B cell (primary cell): ENCODE measurements at regions not wholly inside any gene's neighbourhood (a gene's known extent, or its start where the extent isn't known, plus 50 kb on each side); places are given as distances from the start of the nearest gene placed in this dataset.

Experiments used
- EZH2 ChIP-seq: IDR thresholded peaks from 2 replicates; pipeline ENCODE4 v1.6.1; 2012; ENCODE audit warnings: borderline replicate concordance, low read depth, mild to moderate bottlenecking, moderate library complexity, low read length; ENCODE audit not compliant: insufficient read depth, poor library complexity, severe bottlenecking
- TF ChIP-seq, protein P1 (sequence below): fragments of 200-600 bp; IDR thresholded peaks from one replicate; pipeline ENCODE4 v1.8.0; 2022; ENCODE audit warnings: antibody characterized with exemption, mild to moderate bottlenecking

DNA sequence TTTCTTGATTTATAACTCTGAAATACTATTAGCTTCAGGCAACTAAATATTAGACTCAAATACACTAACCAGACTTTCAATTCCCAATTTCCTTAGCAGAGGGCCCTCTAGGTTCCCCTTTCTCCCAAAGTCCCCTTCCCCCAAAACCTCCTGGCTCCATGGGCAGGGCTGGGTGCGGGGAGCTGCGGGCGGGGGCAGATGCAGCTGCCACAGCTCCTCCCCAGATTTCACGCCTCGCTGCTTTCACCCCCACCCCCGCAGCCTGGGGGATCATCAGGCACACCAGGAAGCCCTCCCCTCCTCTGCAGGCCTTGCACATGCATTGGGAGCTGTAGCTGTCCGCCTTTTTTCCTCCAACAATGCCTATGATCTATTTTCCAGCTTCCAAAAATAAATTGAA is 82.8 kb upstream of the SPATA31C2 start:
- TF ChIP-seq, protein P1, sequence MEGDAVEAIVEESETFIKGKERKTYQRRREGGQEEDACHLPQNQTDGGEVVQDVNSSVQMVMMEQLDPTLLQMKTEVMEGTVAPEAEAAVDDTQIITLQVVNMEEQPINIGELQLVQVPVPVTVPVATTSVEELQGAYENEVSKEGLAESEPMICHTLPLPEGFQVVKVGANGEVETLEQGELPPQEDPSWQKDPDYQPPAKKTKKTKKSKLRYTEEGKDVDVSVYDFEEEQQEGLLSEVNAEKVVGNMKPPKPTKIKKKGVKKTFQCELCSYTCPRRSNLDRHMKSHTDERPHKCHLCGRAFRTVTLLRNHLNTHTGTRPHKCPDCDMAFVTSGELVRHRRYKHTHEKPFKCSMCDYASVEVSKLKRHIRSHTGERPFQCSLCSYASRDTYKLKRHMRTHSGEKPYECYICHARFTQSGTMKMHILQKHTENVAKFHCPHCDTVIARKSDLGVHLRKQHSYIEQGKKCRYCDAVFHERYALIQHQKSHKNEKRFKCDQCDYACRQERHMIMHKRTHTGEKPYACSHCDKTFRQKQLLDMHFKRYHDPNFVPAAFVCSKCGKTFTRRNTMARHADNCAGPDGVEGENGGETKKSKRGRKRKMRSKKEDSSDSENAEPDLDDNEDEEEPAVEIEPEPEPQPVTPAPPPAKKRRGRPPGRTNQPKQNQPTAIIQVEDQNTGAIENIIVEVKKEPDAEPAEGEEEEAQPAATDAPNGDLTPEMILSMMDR: no peak
- TF ChIP-seq EZH2: no peak
